Liver (tissue), 8 donors: ENCODE measurements at regions not wholly inside any gene's neighbourhood (a gene's known extent, or its start where the extent isn't known, plus 50 kb on each side); places are given as distances from the start of the nearest gene placed in this dataset.

Experiments
- DNase-seq: peaks from one replicate; pipeline ENCODE4 v3.0.0-alpha.2; 2017; ENCODE audit warnings: low spot score
- H3K27ac ChIP-seq, 2 donors: one replicate each; pipeline ENCODE4 v1.7.0; 2013; ENCODE audit warnings: inconsistent platforms in 2 of 2, low read length in 2 of 2, control low read depth in 1 of 2, low read depth in 1 of 2, mild to moderate bottlenecking in 1 of 2
- H3K27me3 ChIP-seq, 4 donors: one replicate each; pipeline versions ENCODE4 v1.6.1 to v1.7.0; 2013; ENCODE audit warnings: low read length in 3 of 4, inconsistent platforms in 1 of 4, mild to moderate bottlenecking in 1 of 4, moderate library complexity in 1 of 4; ENCODE audit not compliant: control insufficient read depth in 4 of 4, insufficient read depth in 4 of 4
- H3K36me3 ChIP-seq, 4 donors: one replicate each; pipeline versions ENCODE4 v1.6.1 to v1.7.0; 2013; ENCODE audit warnings: low read length in 3 of 4, mild to moderate bottlenecking in 3 of 4, low read depth in 1 of 4, moderate library complexity in 1 of 4; ENCODE audit not compliant: control insufficient read depth in 4 of 4, insufficient read depth in 3 of 4
- H3K4me1 ChIP-seq, 4 donors: one replicate each; pipeline versions ENCODE4 v1.6.1 to v1.7.0; 2013; ENCODE audit warnings: low read length in 3 of 4, mild to moderate bottlenecking in 3 of 4, moderate library complexity in 1 of 4; ENCODE audit not compliant: control insufficient read depth in 4 of 4, insufficient read depth in 4 of 4
- H3K4me3 ChIP-seq, 3 donors: one replicate each; pipeline versions ENCODE4 v1.6.1 to v1.7.0; 2013; ENCODE audit warnings: low read length in 3 of 3, control low read depth in 1 of 3, low read depth in 1 of 3, mild to moderate bottlenecking in 1 of 3
- H3K9ac ChIP-seq, 2 donors: one replicate each; pipeline ENCODE4 v1.7.0; 2013; ENCODE audit warnings: low read length in 2 of 2, mild to moderate bottlenecking in 2 of 2, moderate library complexity in 2 of 2, control low read depth in 1 of 2, low read depth in 1 of 2
- H3K9me3 ChIP-seq, 4 donors: one replicate each; pipeline versions ENCODE4 v1.6.1 to v1.7.0; 2013; ENCODE audit warnings: low read length in 3 of 4; ENCODE audit not compliant: control insufficient read depth in 4 of 4
- ATF3 ChIP-seq: IDR thresholded peaks from 2 replicates; pipeline ENCODE4 v1.6.1; 2016; ENCODE audit warnings: antibody characterized with exemption
- CTCF ChIP-seq: fragments of 150-350 bp; IDR thresholded peaks from 2 replicates; pipeline ENCODE4 v1.5.1; 2017; ENCODE audit warnings: improper control_type of control experiment, low read depth, low read length; ENCODE audit not compliant: missing input control
- EGR1 ChIP-seq, 2 donors: IDR thresholded peaks; 2 replicates each; pipeline ENCODE4 v1.6.1; 2016 to 2018; ENCODE audit warnings: antibody characterized with exemption in 2 of 2, low read depth in 2 of 2
- FOXA1 ChIP-seq: IDR thresholded peaks from 2 replicates; pipeline ENCODE4 v1.6.1; 2016; ENCODE audit warnings: antibody characterized with exemption
- FOXA2 ChIP-seq: IDR thresholded peaks from 2 replicates; pipeline ENCODE4 v1.6.1; 2016; ENCODE audit warnings: antibody characterized with exemption
- GABPA ChIP-seq, 2 donors: IDR thresholded peaks in 1 of 2; conservative IDR thresholded peaks in 1 of 2; 2 replicates each; pipeline ENCODE4 v1.6.1; 2016; ENCODE audit warnings: antibody characterized with exemption in 2 of 2, mild to moderate bottlenecking in 1 of 2, moderate library complexity in 1 of 2
- HNF4A ChIP-seq, 2 donors: conservative IDR thresholded peaks; 2 replicates each; pipeline ENCODE4 v1.6.1; 2016; ENCODE audit warnings: antibody characterized with exemption in 2 of 2, mild to moderate bottlenecking in 2 of 2
- HNF4G ChIP-seq: IDR thresholded peaks from 2 replicates; pipeline ENCODE4 v1.6.1; 2016; ENCODE audit warnings: antibody characterized with exemption
- JUND ChIP-seq, 2 donors: IDR thresholded peaks; 2 replicates each; pipeline ENCODE4 v1.6.1; 2016; ENCODE audit warnings: antibody characterized with exemption in 2 of 2
- MAX ChIP-seq: IDR thresholded peaks from 2 replicates; pipeline ENCODE4 v1.6.1; 2016; ENCODE audit warnings: antibody characterized with exemption
- NR2F2 ChIP-seq: IDR thresholded peaks from 2 replicates; pipeline ENCODE4 v1.6.1; 2016; ENCODE audit warnings: antibody characterized with exemption
- RAD21 ChIP-seq, 2 donors: IDR thresholded peaks; 2 replicates each; pipeline ENCODE4 v1.6.1; 2016; ENCODE audit warnings: antibody characterized with exemption in 2 of 2, mild to moderate bottlenecking in 2 of 2
- REST ChIP-seq: IDR thresholded peaks from 2 replicates; pipeline ENCODE4 v1.6.1; 2016; ENCODE audit warnings: antibody characterized with exemption, mild to moderate bottlenecking
- RXRA ChIP-seq, 2 donors: IDR thresholded peaks; 2 replicates each; pipeline ENCODE4 v1.6.1; 2017 to 2018; ENCODE audit warnings: antibody characterized with exemption in 2 of 2, mild to moderate bottlenecking in 1 of 2
- SP1 ChIP-seq: IDR thresholded peaks from 2 replicates; pipeline ENCODE4 v1.6.1; 2018; ENCODE audit warnings: antibody characterized with exemption, mild to moderate bottlenecking
- TAF1 ChIP-seq: conservative IDR thresholded peaks from 2 replicates; pipeline ENCODE4 v1.6.1; 2016; ENCODE audit warnings: antibody characterized with exemption, mild to moderate bottlenecking
- YY1 ChIP-seq: IDR thresholded peaks from 2 replicates; pipeline ENCODE4 v1.6.1; 2016; ENCODE audit warnings: antibody characterized with exemption, mild to moderate bottlenecking
- ZBTB33 ChIP-seq: IDR thresholded peaks from 2 replicates; pipeline ENCODE4 v1.6.1; 2016; ENCODE audit warnings: antibody characterized with exemption
- WGBS: extraction: QIAGEN DNeasy Blood & Tissue Kit; methylation state at CpG from one replicate; pipeline ENCODE4 v1.1.7; 2013; 5-methylcytosine and 5-hydroxymethylcytosine counted together
- donor health status: healthy.
- donor health status: healthy.
- donor health status: healthy.
- donor health status: healthy.
- donor health status: healthy.

- no peaks in the 10 kb centered on the region for H3K27me3 ChIP-seq
- H3K4me1 ChIP-seq: no peaks in the 10 kb centered on the region
- no peak overlapping the region for H3K9ac ChIP-seq
- no peak for TF ChIP-seq GABPA (IDR thresholded peaks at IDR 0.05 in 1 of 2, conservative IDR thresholded peaks at IDR 0.05 in 1 of 2)
- no peak for TF ChIP-seq SP1
- no peak for TF ChIP-seq JUND (IDR thresholded peaks at IDR 0.05)
- TF ChIP-seq ZBTB33: no peak
- TF ChIP-seq RXRA (IDR thresholded peaks at IDR 0.05): no peak
- no peak for TF ChIP-seq MAX
- no peak for TF ChIP-seq NR2F2
- no peak for TF ChIP-seq YY1
- no peak for TF ChIP-seq FOXA2
- TF ChIP-seq EGR1 (IDR thresholded peaks at IDR 0.05; ENCODE audit: low read depth in 2 of 2): no peak
- no peak for TF ChIP-seq TAF1
- no peak for TF ChIP-seq REST
- TF ChIP-seq ATF3: no peak
- TF ChIP-seq FOXA1: no peak
- TF ChIP-seq CTCF: no peak
- no peak for TF ChIP-seq HNF4G
- no peak for TF ChIP-seq RAD21 (IDR thresholded peaks at IDR 0.05)
- no peak for TF ChIP-seq HNF4A (conservative IDR thresholded peaks at IDR 0.05)
- 78% methylated on average over 6 of the region's 6 CpGs for WGBS
- H3K36me3 ChIP-seq: no peaks in the 10 kb centered on the region
- H3K9me3 ChIP-seq: no peaks in the 10 kb centered on the region
- no peak for DNase-seq
- no peak overlapping the region for H3K27ac ChIP-seq
- H3K4me3 ChIP-seq: no peak overlapping the region
Observed at GRCh38 chr18:75341897-75342296, 85.6 kb downstream of the SMIM21 start.

- no peaks in the 10 kb centered on the region for H3K4me1 ChIP-seq
- no peak overlapping the region for H3K27ac ChIP-seq
- DNase-seq: no peak
- no peaks in the 10 kb centered on the region for H3K27me3 ChIP-seq
- H3K9me3 ChIP-seq: no peaks in the 10 kb centered on the region
- WGBS: 54% methylated on average over 9 of the region's 9 CpGs
- H3K36me3 ChIP-seq: no peaks in the 10 kb centered on the region
- no peak for TF ChIP-seq ZBTB33
- TF ChIP-seq MAX: no peak
- TF ChIP-seq TAF1: no peak
- no peak for TF ChIP-seq NR2F2
- TF ChIP-seq RXRA (IDR thresholded peaks at IDR 0.05): no peak
- H3K9ac ChIP-seq: no peak overlapping the region
- no peak overlapping the region for H3K4me3 ChIP-seq
Observed at GRCh38 chr18:75341267-75341666, 86.2 kb downstream of the SMIM21 start.
